H9 (cell line): ENCODE measurements at regions not wholly inside any gene's neighbourhood (a gene's known extent, or its start where the extent isn't known, plus 50 kb on each side); places are given as distances from the start of the nearest gene placed in this dataset.
A peak's percentile ranks its signal among the peaks of the same experiment; 100 is the strongest.

ENCODE experiments used
- DNase-seq: peaks from one replicate; pipeline ENCODE4 v3.0.0-alpha.2; 2017
- H2AFZ ChIP-seq: one replicate; pipeline ENCODE4 v1.6.1; 2013; ENCODE audit warnings: mild to moderate bottlenecking, low read length, control low read depth, moderate library complexity
- H2AK5ac ChIP-seq: 2 replicates; pipeline ENCODE4 v1.6.1; 2013; ENCODE audit warnings: low read length, control low read depth, mixed read lengths; ENCODE audit not compliant: insufficient read length
- H2BK120ac ChIP-seq: one replicate; pipeline ENCODE4 v1.6.1; 2013; ENCODE audit warnings: low read depth, mild to moderate bottlenecking, low read length, control low read depth, inconsistent platforms; ENCODE audit not compliant: poor library complexity, severe bottlenecking
- H2BK12ac ChIP-seq: 2 replicates; pipeline ENCODE4 v1.6.1; 2013; ENCODE audit warnings: low read length, control low read depth, mixed read lengths, low read depth; ENCODE audit not compliant: insufficient read length
- H2BK15ac ChIP-seq: 2 replicates; pipeline ENCODE4 v1.6.1; 2013; ENCODE audit warnings: low read depth, low read length, control low read depth
- H2BK20ac ChIP-seq: one replicate; pipeline ENCODE4 v1.6.1; 2013; ENCODE audit warnings: low read depth, mild to moderate bottlenecking, low read length, control low read depth, inconsistent platforms; ENCODE audit not compliant: poor library complexity, severe bottlenecking
- H2BK5ac ChIP-seq: 2 replicates; pipeline ENCODE4 v1.6.1; 2013; ENCODE audit warnings: low read length, control low read depth, mixed read lengths; ENCODE audit not compliant: insufficient read length
- H3K14ac ChIP-seq: 2 replicates; pipeline ENCODE4 v1.6.1; 2013; ENCODE audit warnings: low read length, control low read depth; ENCODE audit not compliant: insufficient read depth
- H3K18ac ChIP-seq: 2 replicates; pipeline ENCODE4 v1.6.1; 2013; ENCODE audit warnings: low read depth, mild to moderate bottlenecking, mixed read lengths, low read length, control low read depth; ENCODE audit not compliant: insufficient read length
- H3K23ac ChIP-seq: 2 replicates; pipeline ENCODE4 v1.6.1; 2013; ENCODE audit warnings: low read length, control low read depth, mixed read lengths, low read depth; ENCODE audit not compliant: insufficient read length
- H3K23me2 ChIP-seq: 2 replicates; pipeline ENCODE4 v1.6.1; 2013; ENCODE audit warnings: low read depth, mild to moderate bottlenecking, mixed read lengths, low read length, control low read depth; ENCODE audit not compliant: insufficient read length, poor library complexity, severe bottlenecking
- H3K27ac ChIP-seq: 2 replicates; pipeline ENCODE4 v1.5.1; 2013; ENCODE audit warnings: low read length, control low read depth, mixed read lengths, low read depth; ENCODE audit not compliant: insufficient read length
- H3K27me3 ChIP-seq: 2 replicates; pipeline ENCODE4 v1.6.1; 2013; ENCODE audit warnings: low read length, control low read depth, inconsistent platforms; ENCODE audit not compliant: insufficient read depth
- H3K4ac ChIP-seq: 2 replicates; pipeline ENCODE4 v1.6.1; 2013; ENCODE audit warnings: low read depth, mild to moderate bottlenecking, control low read depth, inconsistent platforms, low read length, moderate library complexity
- H3K4me1 ChIP-seq: 2 replicates; pipeline ENCODE4 v1.6.1; 2013; ENCODE audit warnings: low read length, control low read depth, inconsistent platforms; ENCODE audit not compliant: insufficient read depth
- H3K4me2 ChIP-seq: 2 replicates; pipeline ENCODE4 v1.6.1; 2013; ENCODE audit warnings: low read length, control low read depth, mixed read lengths; ENCODE audit not compliant: insufficient read length, insufficient read depth
- H3K56ac ChIP-seq: 2 replicates; pipeline ENCODE4 v1.6.1; 2013; ENCODE audit warnings: low read depth, mild to moderate bottlenecking, mixed read lengths, low read length, control low read depth; ENCODE audit not compliant: insufficient read length
- H3K79me1 ChIP-seq: 2 replicates; pipeline ENCODE4 v1.6.1; 2013; ENCODE audit warnings: low read depth, mild to moderate bottlenecking, moderate library complexity, low read length, control low read depth, inconsistent platforms; ENCODE audit not compliant: insufficient read depth, poor library complexity, severe bottlenecking
- H3K79me2 ChIP-seq: 2 replicates; pipeline ENCODE4 v1.6.1; 2013; ENCODE audit warnings: low read length, control low read depth, inconsistent platforms; ENCODE audit not compliant: insufficient read depth
- H3K9ac ChIP-seq: 2 replicates; pipeline ENCODE4 v1.6.1; 2013; ENCODE audit warnings: low read length, control low read depth, mixed read lengths; ENCODE audit not compliant: insufficient read length; ENCODE audit errors: extremely low read depth
- H3K9me3 ChIP-seq: one replicate; pipeline ENCODE4 v1.6.1; 2013; ENCODE audit warnings: low read depth, low read length, inconsistent platforms; ENCODE audit not compliant: control insufficient read depth
- H3T11ph ChIP-seq: one replicate; pipeline ENCODE4 v1.6.1; 2013; ENCODE audit warnings: mild to moderate bottlenecking, low read length, control low read depth, inconsistent platforms
- H4K20me1 ChIP-seq: one replicate; pipeline ENCODE4 v1.6.1; 2013; ENCODE audit not compliant: control insufficient read depth, insufficient read length, insufficient read depth
- H4K5ac ChIP-seq: 2 replicates; pipeline ENCODE4 v1.6.1; 2013; ENCODE audit warnings: low read depth, mild to moderate bottlenecking, mixed read lengths, low read length, control low read depth; ENCODE audit not compliant: insufficient read length
- H4K8ac ChIP-seq: replicated peaks from 2 replicates; pipeline ENCODE4 v1.6.1; 2013; ENCODE audit warnings: low read length, control low read depth, mixed read lengths, low read depth; ENCODE audit not compliant: insufficient read length
- H4K91ac ChIP-seq: 2 replicates; pipeline ENCODE4 v1.6.1; 2013; ENCODE audit warnings: low read depth, mild to moderate bottlenecking, moderate library complexity, mixed read lengths, low read length, control low read depth; ENCODE audit not compliant: insufficient read length
- H3K27ac Mint-ChIP-seq, 3 experiments: 2 replicates in 2 of 3; 3 replicates in 1 of 3; pipeline ENCODE4 v1.8.0; 2020 to 2021; ENCODE audit warnings: mixed read lengths in 3 of 3, mild to moderate bottlenecking in 1 of 3, moderate library complexity in 1 of 3
- H3K27me3 Mint-ChIP-seq: 2 replicates; pipeline ENCODE4 v1.8.0; 2021; ENCODE audit warnings: low read depth, mild to moderate bottlenecking, moderate library complexity, mixed read lengths
- H3K36me3 Mint-ChIP-seq, 3 experiments: 2 replicates in 2 of 3; 3 replicates in 1 of 3; pipeline ENCODE4 v1.8.0; 2020 to 2021; ENCODE audit warnings: low read depth in 3 of 3, mixed read lengths in 3 of 3; ENCODE audit not compliant: insufficient read depth in 1 of 3
- H3K4me1 Mint-ChIP-seq, 2 experiments: 2 replicates each; pipeline ENCODE4 v1.8.0; 2020; ENCODE audit warnings: mixed read lengths in 2 of 2
- H3K4me3 Mint-ChIP-seq, 2 experiments: 2 replicates in 1 of 2; 3 replicates in 1 of 2; pipeline ENCODE4 v1.8.0; 2020 to 2021; ENCODE audit warnings: mild to moderate bottlenecking in 2 of 2, mixed read lengths in 2 of 2, moderate library complexity in 1 of 2
- H3K9me3 Mint-ChIP-seq, 2 experiments: 2 replicates in 1 of 2; 3 replicates in 1 of 2; pipeline ENCODE4 v1.8.0; 2020; ENCODE audit warnings: mild to moderate bottlenecking in 2 of 2, mixed read lengths in 2 of 2, moderate library complexity in 1 of 2
- CTCF ChIP-seq: fragments of 200-600 bp; sonication (generic); conservative IDR thresholded peaks from 3 replicates; pipeline ENCODE4 v1.8.0; 2021; ENCODE audit warnings: antibody characterized with exemption, mild to moderate bottlenecking
- WGBS: extraction: QIAGEN DNeasy Blood & Tissue Kit; methylation state at CpG from one replicate; pipeline ENCODE4 v1.1.7; 2013; ENCODE audit warnings: missing lambda C conversion rate, low lambda C conversion rate, mixed read lengths; ENCODE audit not compliant: insufficient read length; ENCODE audit errors: extremely low coverage; 5-methylcytosine and 5-hydroxymethylcytosine counted together

GRCh38 chr10:9451211-9451773 is 1396.8 kb downstream of the GATA3 start:
- Mint-ChIP-seq H3K9me3 (peaks cover 14 to 18% of the 10 kb centered on the region in 2 experiments), H3K27ac (peak overlapping the region in 2 of 3 experiments; percentile 12 to 46; a peak in 2 of 7 replicates), H3K27me3 (no peaks in the 10 kb centered on the region), H3K4me1 (peaks cover 8% of the 10 kb centered on the region in 2 experiments; a peak in 3 of 4 replicates), H3K4me3 (no peak overlapping the region), H3K36me3 (peaks cover 7 to 11% (median 8%) of the 10 kb centered on the region in 3 experiments)
- Histone ChIP-seq H4K91ac (no peak overlapping the region), H3K4me2 (no peak overlapping the region), H4K20me1 (no peaks in the 10 kb centered on the region), H3K27ac (no peak overlapping the region), H3T11ph (no peak overlapping the region), H3K56ac (no peak overlapping the region), H4K8ac (no peak overlapping the region), H3K9ac (no peak overlapping the region), H2AK5ac (no peak overlapping the region), H3K79me1 (no peaks in the 10 kb centered on the region), H3K23ac (no peak overlapping the region), H3K27me3 (no peaks in the 10 kb centered on the region), H2BK20ac (no peak overlapping the region), H3K23me2 (no peaks in the 10 kb centered on the region), H2BK12ac (no peak overlapping the region), H4K5ac (no peak overlapping the region), H3K18ac (no peak overlapping the region), H3K9me3 (no peaks in the 10 kb centered on the region), H3K79me2 (no peaks in the 10 kb centered on the region), H2BK15ac (no peak overlapping the region), H2AFZ (no peak overlapping the region), H2BK120ac (no peak overlapping the region), H3K4ac (no peak overlapping the region), H3K4me1 (no peaks in the 10 kb centered on the region), H3K14ac (no peak overlapping the region), H2BK5ac (no peak overlapping the region)
- WGBS = no CpG with 5 or more reads among the region's 2 CpGs
- no peak for TF ChIP-seq CTCF
- DNase-seq = no peak
